Endothelial cell of umbilical vein (primary cell): ENCODE measurements at regions not wholly inside any gene's neighbourhood (a gene's known extent, or its start where the extent isn't known, plus 50 kb on each side); places are given as distances from the start of the nearest gene placed in this dataset.

Experiments
- BruUV-seq: library from RNA; stranded (reverse); fragments of 400-500 nt; replicated peaks from 2 replicates; lab custom pipeline; 2021; lab: Mats Ljungman, UMichigan
- CTCF ChIA-PET: fragments of 300-600, 350-600 bp; sonication (Branson Sonifier 250); formaldehyde crosslinking; loops from one replicate; lab custom pipeline; 2021; ENCODE audit warnings: antibody characterized with exemption, inconsistent platforms; lab: Charles Lee
- POLR2A ChIA-PET: fragments of 300-600, 350-600 bp; sonication (Branson Sonifier 250); formaldehyde crosslinking; loops from one replicate; lab custom pipeline; 2021; ENCODE audit warnings: antibody characterized with exemption, inconsistent platforms; lab: Charles Lee
- DNase-seq: peaks from one replicate; pipeline ENCODE4 v3.0.0-alpha.2; 2011; ENCODE audit warnings: low read depth, low spot score
- FAIRE-seq: peaks from 2 replicates; lab custom pipeline; 2011; peaks lifted over from hg19 to GRCh38; lab: Jason Lieb, UNC
- H2AFZ ChIP-seq: 2 replicates; pipeline ENCODE4 v1.6.0; 2012; ENCODE audit warnings: low read depth, low read length, control low read depth, inconsistent platforms
- H3K27ac ChIP-seq: 2 replicates; pipeline ENCODE4 v1.5.1; 2011; ENCODE audit warnings: low read depth, mild to moderate bottlenecking, control low read depth, low read length, moderate library complexity; ENCODE audit not compliant: insufficient read depth
- H3K27me3 ChIP-seq, 2 experiments: 2 replicates each; pipeline versions ENCODE4 v1.6.0 to v1.6.1; 2011; ENCODE audit warnings: low read length in 2 of 2, mixed read lengths in 1 of 2; ENCODE audit not compliant: control insufficient read depth in 2 of 2, insufficient read depth in 2 of 2
- H3K36me3 ChIP-seq, 2 experiments: 2 replicates in 1 of 2; 3 replicates in 1 of 2; pipeline ENCODE4 v1.5.1; 2011; ENCODE audit warnings: low read length in 2 of 2, mild to moderate bottlenecking in 1 of 2, moderate library complexity in 1 of 2; ENCODE audit not compliant: control insufficient read depth in 2 of 2, insufficient read depth in 2 of 2; ENCODE audit errors: extremely low read depth in 1 of 2
- H3K4me1 ChIP-seq: 3 replicates; pipeline ENCODE4 v1.5.1; 2011; ENCODE audit warnings: mild to moderate bottlenecking, low read length; ENCODE audit not compliant: control insufficient read depth, insufficient read depth; ENCODE audit errors: extremely low read depth
- H3K4me2 ChIP-seq: 2 replicates; pipeline ENCODE4 v1.6.1; 2011; ENCODE audit warnings: low read length, control low read depth, mixed read lengths; ENCODE audit not compliant: insufficient read depth
- H3K4me3 ChIP-seq, 3 experiments: fragments of 200-600 bp in 1 of 3; sonication (generic), shearing (Covaris generic) in 1 of 3; replicated peaks in 1 of 3; 2 replicates each; pipeline ENCODE4 v1.5.1; 2011 to 2016; ENCODE audit warnings: control low read depth in 3 of 3, low read length in 3 of 3, mild to moderate bottlenecking in 2 of 3, inconsistent platforms in 1 of 3, low read depth in 1 of 3, moderate library complexity in 1 of 3; ENCODE audit not compliant: insufficient read depth in 1 of 3
- H3K79me2 ChIP-seq: 2 replicates; pipeline ENCODE4 v1.6.0; 2012; ENCODE audit warnings: low read length, inconsistent platforms; ENCODE audit not compliant: control insufficient read depth, insufficient read depth
- H3K9ac ChIP-seq: replicated peaks from 2 replicates; pipeline ENCODE3; 2011; ENCODE audit warnings: low read length, control low read depth; ENCODE audit not compliant: insufficient read depth; ENCODE audit errors: extremely low read depth
- H3K9me1 ChIP-seq: replicated peaks from 3 replicates; pipeline ENCODE4 v1.6.0; 2011; ENCODE audit warnings: mild to moderate bottlenecking, low read length; ENCODE audit not compliant: control insufficient read depth, insufficient read depth; ENCODE audit errors: extremely low read depth
- H3K9me3 ChIP-seq: replicated peaks from 2 replicates; pipeline ENCODE4 v1.5.1; 2012; ENCODE audit warnings: low read length, inconsistent platforms; ENCODE audit not compliant: control insufficient read depth, insufficient read depth
- H4K20me1 ChIP-seq: replicated peaks from 2 replicates; pipeline ENCODE3; 2011; ENCODE audit warnings: mild to moderate bottlenecking, low read length; ENCODE audit not compliant: control insufficient read depth, insufficient read depth; ENCODE audit errors: extremely low read depth
- CTCF ChIP-seq, 2 donors: IDR thresholded peaks; 1 replicate in 1 of 2; 2 replicates in 1 of 2; pipeline ENCODE4 v1.5.1; 2011; ENCODE audit warnings: low read length in 2 of 2, mild to moderate bottlenecking in 2 of 2, moderate library complexity in 2 of 2, control low read depth in 1 of 2, inconsistent platforms in 1 of 2, low read depth in 1 of 2; ENCODE audit not compliant: insufficient read depth in 1 of 2; ENCODE audit errors: extremely low read depth in 1 of 2
- JUN ChIP-seq: IDR thresholded peaks from 2 replicates; pipeline ENCODE4 v1.6.1; 2011; ENCODE audit warnings: borderline replicate concordance, low read depth; ENCODE audit not compliant: insufficient read length, insufficient read depth
- dilution Hi-C: fragments of 300-500 bp; cut with MboI; formaldehyde crosslinking; loops from one replicate; pipeline ENCODE4 v1.15.0; 2019; ENCODE audit warnings: low sequenced_read_pairs; ENCODE audit not compliant: extremely low pct_ligation_motif_present
- intact Hi-C: fragments of 100-400 bp; cut with micrococcal nuclease; formaldehyde crosslinking; loops from one replicate; pipeline ENCODE4 v1.10.0; 2022

DNA sequence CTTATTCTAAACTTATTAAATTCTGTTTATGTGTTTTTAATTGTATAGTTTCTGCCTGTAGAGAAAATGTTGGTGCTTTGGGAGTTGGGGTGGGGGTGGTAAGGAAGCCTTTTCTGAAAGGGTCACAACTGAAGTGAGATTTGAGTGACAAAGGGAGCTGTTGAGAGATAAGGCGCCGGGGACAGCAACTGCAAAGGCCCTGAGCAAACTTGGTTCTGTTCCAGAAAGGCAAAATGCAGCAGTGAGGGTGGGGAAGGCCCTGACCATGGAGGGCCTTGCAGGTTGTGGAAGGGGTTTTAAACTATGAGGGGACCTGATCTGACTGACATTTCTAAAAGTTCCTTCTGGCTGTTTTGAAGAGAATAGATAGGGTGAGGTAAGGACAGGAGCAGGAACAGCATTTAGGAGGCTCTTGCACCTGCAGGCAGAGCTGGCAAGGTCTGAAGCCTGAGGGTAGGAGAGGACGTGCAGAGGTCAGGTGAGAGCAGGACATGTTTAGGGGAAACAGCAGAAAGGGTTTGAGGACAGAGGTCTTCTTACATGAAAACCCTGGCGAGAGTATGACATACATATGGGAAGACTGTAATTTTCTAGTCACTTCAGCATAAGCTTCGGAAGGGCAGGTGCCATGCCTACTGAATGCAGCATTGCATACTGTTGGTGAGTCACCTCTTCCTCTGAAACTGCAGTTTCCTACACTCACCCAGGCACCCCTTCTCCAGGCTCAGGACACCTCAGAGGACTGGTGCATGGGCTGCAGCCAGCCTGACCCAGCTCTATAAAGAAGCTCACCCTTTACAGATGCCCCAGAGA, 190.7 kb downstream of the SNX19 start:
- POLR2A ChIA-PET, result no interaction called here
- Histone ChIP-seq H3K79me2 (no peaks in the 10 kb centered on the region), H3K27ac (peak overlapping the region; percentile 34), H3K36me3 (no peaks in the 10 kb centered on the region), H3K9me3 (no peaks in the 10 kb centered on the region), H3K9me1 (no peaks in the 10 kb centered on the region), H3K4me2 (peak overlapping the region; percentile 40), H4K20me1 (no peaks in the 10 kb centered on the region), H3K27me3 (no peaks in the 10 kb centered on the region), H3K4me1 (peaks cover 24% of the 10 kb centered on the region), H2AFZ (no peak overlapping the region), H3K4me3 (no peak overlapping the region), H3K9ac (no peak overlapping the region)
- no peak for TF ChIP-seq CTCF (IDR thresholded peaks at IDR 0.05; ENCODE audit: extremely low read depth in 1 of 2, insufficient read depth in 1 of 2, low read depth in 1 of 2, low read length in 2 of 2)
- peak; percentile 68 for TF ChIP-seq JUN
- dilution Hi-C loops, result no loop called here
- intact Hi-C loops, result loop anchor here (1.0 to 5.0 kb wide), 2 partner anchors 12 to 1347 kb away; no protein-coding TSS in a partner anchor
- BruUV-seq, result no TSS peak
- DNase-seq (peak; percentile 67), FAIRE-seq (no peak)
- CTCF ChIA-PET, result interaction anchor here (0.7 to 1.9 kb wide), 4 partner anchors 12 to 1167 kb away, joined by 3 to 12 read pairs (median 4); no protein-coding TSS in a partner anchor
